GM21786 (cell line): ENCODE measurements at regions not wholly inside any gene's neighbourhood (a gene's known extent, or its start where the extent isn't known, plus 50 kb on each side); places are given as distances from the start of the nearest gene placed in this dataset.
"Not testable (repeated sequence)": the region's sequence is repeated elsewhere in the genome, so short reads cannot be mapped to it uniquely, and the experiment has no call there.

Source experiments
- ATAC-seq: cut with Tn5 transposase; IDR thresholded peaks from one replicate; pipeline ENCODE4 v1.9.1; 2021; ENCODE audit not compliant: unreplicated experiment

- ATAC-seq, result no peak
Observed at GRCh38 chr6:26232306-26232939, 132.6 kb upstream of the BTN3A2 start.

GRCh38 chr6:26232940-26233648 lies 131.9 kb upstream of the BTN3A2 start:
- peak; percentile 6 for ATAC-seq

GRCh38 chr6:26233649-26234420 lies 131.2 kb upstream of the BTN3A2 start:
- ATAC-seq, result peak; percentile 38

GRCh38 chr6:26234421-26235301 lies 130.3 kb upstream of the BTN3A2 start:
- peak; percentile 44 for ATAC-seq

DNA sequence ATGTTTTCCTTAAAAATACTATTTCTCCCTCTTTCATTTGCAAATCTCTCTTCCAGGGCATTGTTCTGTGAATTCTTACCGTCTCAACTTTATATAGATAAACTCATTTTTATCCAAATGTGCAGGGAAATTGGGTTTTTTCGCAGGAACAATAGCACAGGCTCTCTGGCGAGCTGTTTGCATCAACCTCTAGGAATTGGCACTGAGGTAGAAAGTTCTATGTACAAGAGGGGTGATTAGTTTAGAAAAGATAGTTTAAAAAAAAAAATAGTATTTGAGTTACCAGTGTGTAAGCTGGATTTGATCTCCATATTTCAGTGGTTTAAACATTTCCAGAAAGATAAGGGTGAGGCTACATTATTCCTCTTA lies 129.7 kb upstream of the BTN3A2 start:
- no peak for ATAC-seq

DNA sequence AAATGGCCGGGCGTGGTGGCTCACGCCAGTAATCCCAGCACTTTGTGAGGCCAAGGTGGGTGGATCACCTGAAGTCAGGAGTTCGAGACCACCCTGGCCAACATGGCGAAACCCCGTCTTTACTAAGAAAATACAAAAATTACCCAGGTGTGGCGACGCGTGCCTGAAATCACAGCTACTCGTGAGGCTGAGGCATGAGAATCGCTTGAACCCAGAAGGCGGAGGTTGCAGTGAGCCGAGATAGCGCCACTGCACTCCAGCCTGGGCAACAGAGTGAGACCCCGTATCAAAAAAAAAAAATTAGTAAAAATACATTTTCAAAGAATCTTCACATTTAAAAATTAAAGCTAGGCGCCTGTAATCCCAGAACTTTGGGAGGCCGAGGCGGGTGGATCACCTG lies 125.6 kb upstream of the BTN3A2 start:
- not testable (repeated sequence) for ATAC-seq

- peak; percentile 57 for ATAC-seq
Observed at GRCh38 chr6:26240157-26241032, 124.6 kb upstream of the BTN3A2 start.

DNA sequence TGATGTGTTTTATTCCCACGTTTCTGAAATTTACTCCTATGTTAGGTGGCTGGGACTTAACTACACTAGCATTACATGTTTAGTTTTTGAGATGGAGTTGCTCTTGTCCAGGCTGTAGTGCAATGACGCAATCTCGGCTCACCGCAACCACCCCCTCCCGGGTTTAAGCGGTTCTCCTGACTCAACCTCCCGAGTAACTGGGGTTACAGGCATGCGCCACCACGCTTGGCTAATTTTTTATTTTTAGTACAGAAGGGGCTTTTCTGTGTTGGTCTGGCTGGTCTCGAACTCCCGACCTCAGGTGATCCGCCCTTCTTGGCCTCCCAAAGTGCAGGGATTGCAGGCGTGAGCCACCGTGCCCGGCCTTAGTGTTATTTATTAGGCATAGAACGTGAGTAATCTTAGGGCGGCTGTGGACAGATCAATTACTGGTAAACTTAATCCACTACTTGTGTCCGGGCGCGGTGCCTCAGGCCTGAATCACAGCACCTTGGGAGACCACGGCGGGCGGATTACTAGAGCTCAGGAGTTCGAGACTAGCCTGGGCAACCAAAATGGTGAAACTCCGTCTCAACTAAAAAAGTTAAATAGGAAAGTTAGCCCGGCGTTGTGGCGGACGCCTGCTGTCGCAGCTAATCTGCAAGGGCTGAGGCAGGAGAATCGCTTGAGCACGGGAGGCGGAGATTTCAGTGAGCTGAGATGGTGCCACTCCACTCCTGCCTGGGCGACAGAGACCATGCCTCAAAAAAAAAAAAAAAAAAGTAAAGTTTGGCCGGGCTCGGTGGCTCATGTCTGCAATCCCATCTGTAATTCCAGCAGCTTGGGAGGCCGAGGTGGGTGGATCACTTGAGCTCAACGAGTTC lies 123.7 kb upstream of the BTN3A2 start:
- no peak for ATAC-seq

DNA sequence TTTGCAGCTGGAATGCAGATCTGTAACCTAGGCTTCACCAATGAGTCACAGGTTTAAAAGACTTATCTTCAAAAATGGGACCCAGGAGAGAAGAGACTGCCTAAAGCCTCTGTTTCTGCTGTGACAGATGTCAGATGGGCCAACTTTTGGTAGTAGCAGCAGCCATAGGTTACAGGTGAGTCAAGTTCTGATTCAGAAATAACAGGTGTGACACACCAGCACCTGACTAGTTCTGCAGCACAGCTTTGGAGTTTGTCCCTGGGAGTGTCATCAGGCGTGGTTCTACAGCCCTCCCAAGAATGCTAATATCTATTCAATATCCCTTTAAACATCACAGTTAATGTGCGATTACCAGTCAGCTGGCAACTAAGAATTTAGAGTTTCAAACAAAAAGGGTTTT lies 121.9 kb upstream of the BTN3A2 start:
- ATAC-seq, result no peak

DNA sequence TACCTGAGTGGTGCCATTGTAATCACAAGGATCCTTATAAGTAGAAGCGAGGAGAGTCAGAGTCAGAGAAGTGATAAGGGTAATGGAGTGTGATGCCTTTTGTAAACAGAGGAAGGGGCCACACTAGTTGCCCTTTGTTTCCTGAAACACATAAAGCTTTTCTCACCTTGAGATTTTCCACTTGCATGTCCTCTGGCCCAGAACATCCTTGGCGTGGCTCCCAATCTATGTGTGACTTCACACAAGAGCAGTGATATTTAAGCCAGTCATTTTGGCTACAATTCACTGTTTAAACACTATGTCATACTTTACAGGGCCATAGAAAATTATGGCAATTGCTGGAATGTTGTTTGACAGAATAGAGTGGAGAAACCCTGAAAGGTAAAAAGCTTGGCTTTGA lies 121.2 kb upstream of the BTN3A2 start:
- ATAC-seq, result no peak

DNA sequence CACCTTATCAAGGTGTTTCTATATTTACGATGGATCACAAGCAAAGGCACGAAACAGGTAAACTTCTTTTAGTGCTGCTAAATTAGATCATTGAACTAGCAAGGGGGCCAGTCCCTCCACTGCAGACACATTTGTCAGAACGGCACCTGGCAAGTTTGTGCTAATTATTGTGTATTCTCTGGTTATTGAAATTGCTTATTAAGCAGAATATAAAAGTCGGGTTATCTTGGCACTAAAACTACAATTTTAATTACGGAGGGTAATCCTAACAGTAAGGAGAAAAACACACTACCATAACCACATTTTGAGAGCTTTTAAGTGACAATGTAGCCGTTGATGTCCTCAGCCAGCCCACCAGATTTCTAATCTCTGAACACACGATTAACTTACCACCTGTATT lies 118.9 kb upstream of the BTN3A2 start:
- ATAC-seq, result no peak

DNA sequence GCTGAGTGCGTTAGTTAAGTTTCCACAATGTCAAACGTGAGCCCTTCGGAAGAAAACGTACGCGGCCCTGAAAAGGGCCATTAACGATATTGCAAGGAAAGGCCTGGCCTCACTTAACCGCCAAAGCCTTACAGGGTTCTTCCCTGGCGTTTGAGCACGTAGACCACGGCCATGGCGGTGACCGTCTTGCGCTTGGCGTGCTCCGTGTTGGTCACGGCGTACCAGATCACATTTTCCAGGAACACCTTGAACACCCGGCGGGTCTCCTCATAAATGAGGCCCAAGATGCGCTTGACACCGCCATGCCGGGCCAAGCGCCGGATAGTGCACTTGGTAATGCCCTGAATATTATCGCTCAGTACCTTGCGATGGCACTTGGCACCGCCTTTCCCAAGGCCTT lies 118.4 kb upstream of the BTN3A2 start:
- no peak for ATAC-seq

DNA sequence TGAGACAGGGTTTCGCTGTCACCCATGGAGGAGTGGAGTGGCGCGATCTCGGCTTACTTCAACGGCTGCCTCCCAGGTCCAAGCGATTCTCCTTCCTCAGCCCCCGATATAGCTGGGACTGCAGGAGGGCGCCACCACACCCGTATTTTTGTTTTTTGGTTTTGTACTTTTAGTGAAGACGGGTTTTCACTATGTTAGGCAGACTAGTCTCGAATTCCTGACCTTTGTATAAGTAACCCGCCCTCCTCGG lies 115.4 kb upstream of the BTN3A2 start:
- peak; percentile 12 for ATAC-seq

DNA sequence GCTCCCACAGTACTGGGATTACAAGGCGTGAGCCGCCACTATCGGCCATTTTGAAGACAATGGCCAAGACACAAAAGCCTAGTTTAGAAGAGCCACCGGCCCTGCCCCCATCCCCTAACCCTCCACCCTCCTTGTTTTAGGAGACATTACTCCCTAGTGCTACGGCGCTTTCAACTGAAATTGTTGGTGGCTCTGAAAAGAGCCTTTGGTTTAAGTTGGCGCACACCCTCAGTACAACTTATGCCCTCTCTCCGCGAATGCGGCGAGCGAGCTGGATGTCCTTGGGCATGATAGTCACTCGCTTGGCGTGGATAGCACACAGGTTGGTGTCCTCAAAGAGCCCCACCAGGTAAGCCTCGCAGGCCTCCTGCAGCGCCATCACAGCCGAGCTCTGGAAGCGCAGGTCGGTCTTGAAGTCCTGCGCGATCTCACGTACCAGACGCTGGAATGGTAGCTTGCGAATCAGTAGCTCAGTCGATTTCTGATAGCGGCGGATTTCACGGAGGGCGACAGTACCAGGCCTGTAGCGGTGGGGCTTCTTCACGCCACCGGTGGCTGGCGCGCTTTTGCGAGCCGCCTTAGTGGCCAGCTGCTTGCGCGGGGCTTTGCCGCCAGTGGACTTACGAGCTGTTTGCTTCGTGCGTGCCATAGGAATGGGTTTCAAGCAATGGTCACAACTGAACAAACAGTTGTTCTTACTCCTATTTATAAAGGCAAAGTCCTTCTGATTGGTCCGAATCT lies 114.9 kb upstream of the BTN3A2 start:
- ATAC-seq, result peak; percentile 40

DNA sequence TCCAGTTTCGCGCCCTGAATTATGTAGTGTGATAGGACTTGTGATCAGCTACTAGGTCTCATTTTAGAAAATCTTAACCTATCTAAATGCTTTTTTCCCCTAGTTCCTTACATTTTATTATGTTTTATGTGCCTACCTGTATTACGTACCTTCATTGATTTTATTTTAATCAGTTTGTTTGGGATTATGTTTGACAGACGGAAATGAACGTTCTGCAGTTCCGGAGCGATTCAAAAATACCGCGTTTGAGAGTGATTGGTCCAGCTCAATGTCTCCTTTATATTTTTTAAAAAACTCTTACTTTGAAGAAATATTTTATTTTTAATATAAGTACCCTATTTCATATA lies 114.3 kb upstream of the BTN3A2 start:
- ATAC-seq, result no peak

- peak; percentile 55 for ATAC-seq
Observed at GRCh38 chr6:26251354-26252076, 113.5 kb upstream of the BTN3A2 start.

GRCh38 chr6:26252077-26252472 lies 112.9 kb upstream of the BTN3A2 start:
- no peak for ATAC-seq

DNA sequence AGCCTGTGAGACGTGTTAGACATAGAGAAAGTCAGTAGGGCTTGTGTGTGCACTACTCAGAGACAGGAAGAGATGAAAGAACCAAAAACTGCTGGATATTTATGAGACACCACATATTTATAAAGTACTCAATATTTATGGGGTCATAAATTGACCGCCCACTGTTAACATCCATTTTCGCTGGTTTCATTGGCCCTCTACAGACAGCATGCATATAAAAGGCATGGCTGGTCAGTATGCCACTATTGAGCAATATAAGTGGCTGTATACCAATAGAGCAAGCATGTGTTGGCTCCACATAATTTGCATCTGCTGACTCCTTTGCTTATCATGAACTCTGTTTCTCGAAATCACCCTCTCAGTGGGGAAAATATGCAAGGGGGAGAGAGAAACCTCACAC lies 110.3 kb upstream of the BTN3A2 start:
- ATAC-seq, result no peak
